ENCODE measurements at regions not wholly inside any gene's neighbourhood (a gene's known extent, or its start where the extent isn't known, plus 50 kb on each side); places are given as distances from the start of the nearest gene placed in this dataset.
A peak's percentile ranks its signal among the peaks of the same experiment; 100 is the strongest.

DNA sequence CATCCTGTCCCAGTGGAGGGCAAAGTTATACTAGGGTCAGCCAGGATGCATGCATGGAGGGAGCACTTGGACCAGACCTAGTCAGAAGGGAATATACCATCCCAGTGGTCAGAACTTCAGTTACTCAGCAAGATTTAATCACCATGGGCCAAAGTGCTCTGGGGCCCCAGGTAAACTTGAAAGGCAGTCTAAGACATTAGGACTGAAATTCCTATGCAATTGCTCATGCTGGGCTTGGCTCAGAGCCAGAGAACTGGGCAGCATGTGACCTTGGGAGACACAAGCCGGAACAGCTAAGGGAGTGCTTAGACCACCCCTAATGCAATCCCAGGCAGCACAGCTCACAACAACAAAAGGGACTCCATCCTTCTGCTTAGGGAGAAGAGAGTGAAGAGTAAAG, 401.3 kb downstream of the KCNJ3 start:
- no peak overlapping the region for H2BK120ac ChIP-seq (ENCODE audit: low read depth, low read length, poor library complexity, severe bottlenecking)
- no peak overlapping the region for H2BK12ac ChIP-seq (ENCODE audit: insufficient read length, low read depth, low read length)
- no peak overlapping the region for H2BK20ac ChIP-seq (ENCODE audit: low read depth, low read length, poor library complexity, severe bottlenecking)
- no peak overlapping the region for H2AK5ac ChIP-seq (ENCODE audit: insufficient read length, low read length)
- H2BK15ac ChIP-seq (ENCODE audit: low read depth, low read length), result no peak overlapping the region
- H2BK5ac ChIP-seq (ENCODE audit: insufficient read length, low read length), result no peak overlapping the region
- no peak overlapping the region for H3K4me2 ChIP-seq (ENCODE audit: insufficient read depth, insufficient read length, low read length)
- Mint-ChIP-seq H3K36me3 (ENCODE audit: insufficient read depth in 1 of 3, low read depth in 3 of 3) (peaks cover 8 to 31% (median 19%) of the 10 kb centered on the region in 3 experiments), H3K4me3 (no peak overlapping the region), H3K4me1 (peaks cover 2 to 9% of the 10 kb centered on the region in 2 experiments; a peak in 3 of 4 replicates), H3K27me3 (ENCODE audit: low read depth) (no peaks in the 10 kb centered on the region), H3K27ac (no peak overlapping the region; a peak in 1 of 7 replicates), H3K9me3 (peaks cover 25 to 29% of the 10 kb centered on the region in 2 experiments)
- no peak overlapping the region for H3T11ph ChIP-seq (ENCODE audit: low read length)
- peak overlapping the region; percentile 52 for H3K23ac ChIP-seq (ENCODE audit: insufficient read length, low read depth, low read length)
- H3K14ac ChIP-seq (ENCODE audit: insufficient read depth, low read length), result no peak overlapping the region; the same call in 1 of the 2 replicates
- WGBS (ENCODE audit: extremely low coverage, insufficient read length, low lambda C conversion rate), result no CpG with 5 or more reads among the region's 1 CpG
- no peaks in the 10 kb centered on the region for H3K4me1 ChIP-seq (ENCODE audit: insufficient read depth, low read length)
- H3K4ac ChIP-seq (ENCODE audit: low read depth, low read length), result no peak overlapping the region
- H4K20me1 ChIP-seq (ENCODE audit: control insufficient read depth, insufficient read depth, insufficient read length), result no peaks in the 10 kb centered on the region
- peak overlapping the region; percentile 44 for H3K18ac ChIP-seq (ENCODE audit: insufficient read length, low read depth, low read length)
- no peak overlapping the region for H4K91ac ChIP-seq (ENCODE audit: insufficient read length, low read depth, low read length)
- no peaks in the 10 kb centered on the region for H3K79me2 ChIP-seq (ENCODE audit: insufficient read depth, low read length)
- H3K56ac ChIP-seq (ENCODE audit: insufficient read length, low read depth, low read length), result no peak overlapping the region
- H3K9me3 ChIP-seq (ENCODE audit: control insufficient read depth, low read depth, low read length), result no peaks in the 10 kb centered on the region
- no peak overlapping the region for H3K27ac ChIP-seq (ENCODE audit: insufficient read length, low read depth, low read length)
- H3K9ac ChIP-seq (ENCODE audit: extremely low read depth, insufficient read length, low read length), result no peak overlapping the region
- H4K5ac ChIP-seq (ENCODE audit: insufficient read length, low read depth, low read length), result no peak overlapping the region
- no peaks in the 10 kb centered on the region for H3K27me3 ChIP-seq (ENCODE audit: insufficient read depth, low read length)
- H4K8ac ChIP-seq (replicated peaks; ENCODE audit: insufficient read length, low read depth, low read length), result no peak overlapping the region
- no peaks in the 10 kb centered on the region for H3K79me1 ChIP-seq (ENCODE audit: insufficient read depth, low read depth, low read length, poor library complexity, severe bottlenecking)
- TF ChIP-seq, protein P1, sequence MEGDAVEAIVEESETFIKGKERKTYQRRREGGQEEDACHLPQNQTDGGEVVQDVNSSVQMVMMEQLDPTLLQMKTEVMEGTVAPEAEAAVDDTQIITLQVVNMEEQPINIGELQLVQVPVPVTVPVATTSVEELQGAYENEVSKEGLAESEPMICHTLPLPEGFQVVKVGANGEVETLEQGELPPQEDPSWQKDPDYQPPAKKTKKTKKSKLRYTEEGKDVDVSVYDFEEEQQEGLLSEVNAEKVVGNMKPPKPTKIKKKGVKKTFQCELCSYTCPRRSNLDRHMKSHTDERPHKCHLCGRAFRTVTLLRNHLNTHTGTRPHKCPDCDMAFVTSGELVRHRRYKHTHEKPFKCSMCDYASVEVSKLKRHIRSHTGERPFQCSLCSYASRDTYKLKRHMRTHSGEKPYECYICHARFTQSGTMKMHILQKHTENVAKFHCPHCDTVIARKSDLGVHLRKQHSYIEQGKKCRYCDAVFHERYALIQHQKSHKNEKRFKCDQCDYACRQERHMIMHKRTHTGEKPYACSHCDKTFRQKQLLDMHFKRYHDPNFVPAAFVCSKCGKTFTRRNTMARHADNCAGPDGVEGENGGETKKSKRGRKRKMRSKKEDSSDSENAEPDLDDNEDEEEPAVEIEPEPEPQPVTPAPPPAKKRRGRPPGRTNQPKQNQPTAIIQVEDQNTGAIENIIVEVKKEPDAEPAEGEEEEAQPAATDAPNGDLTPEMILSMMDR (conservative IDR thresholded peaks at IDR 0.05), result no peak
- peak; percentile 53 for DNase-seq
- H2AFZ ChIP-seq (ENCODE audit: low read length), result no peak overlapping the region
- no peaks in the 10 kb centered on the region for H3K23me2 ChIP-seq (ENCODE audit: insufficient read length, low read depth, low read length, poor library complexity, severe bottlenecking)

Data from H9 (cell line).